ENCODE measurements at regions not wholly inside any gene's neighbourhood (a gene's known extent, or its start where the extent isn't known, plus 50 kb on each side); places are given as distances from the start of the nearest gene placed in this dataset.
"Not testable (repeated sequence)": the region's sequence is repeated elsewhere in the genome, so short reads cannot be mapped to it uniquely, and the experiment has no call there.

GRCh38 chr15:81899730-81900129 lies 146.1 kb downstream of the MEX3B start:
- no peak for DNase-seq

DNA sequence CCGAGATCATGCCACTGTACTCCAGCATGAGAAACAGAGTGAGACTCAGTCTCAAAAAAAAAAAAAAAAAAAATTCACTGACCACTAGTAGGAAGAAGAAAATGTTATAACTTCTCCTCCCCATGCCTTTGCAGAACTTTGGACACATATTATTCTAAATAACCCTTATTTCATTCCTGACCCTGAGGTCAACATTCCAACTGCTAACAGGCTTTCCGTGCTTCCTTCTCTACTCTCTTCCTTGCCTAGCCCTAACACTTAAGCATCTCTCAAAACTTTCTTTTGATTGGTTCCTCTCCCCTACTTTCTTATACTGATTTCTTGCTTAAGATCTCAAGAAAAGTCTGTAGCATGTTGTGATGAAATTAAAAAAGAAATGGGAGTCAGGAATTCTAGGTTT lies 146.8 kb downstream of the MEX3B start:
- DNase-seq, result no peak

- no peak for DNase-seq
Observed at GRCh38 chr15:81897057-81897677, 148.7 kb downstream of the MEX3B start.

GRCh38 chr15:81896356-81896755 lies 149.5 kb downstream of the MEX3B start:
- DNase-seq, result no peak

DNA sequence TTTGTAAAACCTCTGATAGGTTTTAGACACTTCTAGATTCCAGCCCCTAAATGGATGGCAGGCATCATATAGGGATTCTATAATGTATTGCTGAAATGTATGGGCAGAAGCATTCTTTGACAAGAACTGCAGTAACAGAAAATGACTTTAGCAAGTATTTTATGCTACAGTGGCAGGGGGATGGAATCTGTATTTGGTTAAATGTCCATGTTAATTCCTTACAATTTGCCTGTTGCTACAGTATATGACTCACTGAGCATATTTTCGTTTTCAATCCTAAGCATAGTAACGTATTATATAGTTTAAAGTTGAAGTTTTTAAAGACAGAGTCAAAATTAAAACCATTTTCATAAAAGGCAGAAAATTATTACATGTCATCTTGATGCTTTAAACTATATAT lies 150.1 kb downstream of the MEX3B start:
- DNase-seq, result peak; percentile 33

DNA sequence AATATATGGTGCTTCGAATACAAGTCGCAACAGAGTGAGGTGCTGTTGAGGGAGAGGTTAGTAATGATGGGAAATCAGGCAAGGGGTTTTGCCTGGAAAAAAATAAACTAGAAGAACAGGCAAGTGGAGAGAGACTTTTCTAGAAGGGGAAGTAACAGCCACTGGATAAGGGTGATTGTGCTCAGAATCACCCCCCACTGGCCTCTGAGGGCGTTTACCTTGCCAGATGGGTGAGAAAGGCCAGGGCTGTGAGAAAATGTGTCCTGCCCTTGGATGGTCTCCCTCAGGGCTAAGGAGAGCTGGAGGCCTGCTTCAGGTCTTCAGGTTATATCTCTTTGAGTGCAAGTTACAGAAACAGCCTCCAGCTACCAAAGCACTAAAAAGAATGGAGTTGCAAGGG lies 151.8 kb downstream of the MEX3B start:
- DNase-seq, result no peak

- peak; percentile 75 for DNase-seq
Observed at GRCh38 chr15:81893182-81893835, 152.5 kb downstream of the MEX3B start.

- no peak for DNase-seq
Observed at GRCh38 chr15:81890496-81890895, 155.3 kb downstream of the MEX3B start.

GRCh38 chr15:81889485-81889881 lies 156.3 kb downstream of the MEX3B start:
- DNase-seq, result no peak

GRCh38 chr15:81888748-81889484 lies 156.9 kb downstream of the MEX3B start:
- DNase-seq, result peak; percentile 75

DNA sequence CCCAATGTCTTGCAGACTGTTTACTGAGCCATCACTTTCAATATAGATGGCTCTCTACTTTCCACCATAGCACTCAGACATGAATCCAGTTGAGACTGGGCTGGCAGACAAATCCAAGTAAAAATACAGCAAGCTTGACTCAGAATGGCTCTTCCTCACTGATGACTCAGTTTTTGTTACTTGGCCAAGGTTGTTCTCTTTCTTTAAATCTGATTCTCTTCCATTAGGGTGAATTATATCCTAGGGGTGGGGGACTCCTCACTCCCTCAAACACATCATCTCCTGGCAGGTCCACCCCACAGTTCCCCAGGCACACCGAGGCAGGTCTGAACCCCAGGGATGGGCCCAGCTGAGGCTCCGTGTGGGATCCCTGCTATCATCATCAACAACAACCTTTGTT lies 157.9 kb downstream of the MEX3B start:
- no peak for DNase-seq

GRCh38 chr15:81887188-81887587 lies 158.6 kb downstream of the MEX3B start:
- not testable (repeated sequence) for DNase-seq

DNA sequence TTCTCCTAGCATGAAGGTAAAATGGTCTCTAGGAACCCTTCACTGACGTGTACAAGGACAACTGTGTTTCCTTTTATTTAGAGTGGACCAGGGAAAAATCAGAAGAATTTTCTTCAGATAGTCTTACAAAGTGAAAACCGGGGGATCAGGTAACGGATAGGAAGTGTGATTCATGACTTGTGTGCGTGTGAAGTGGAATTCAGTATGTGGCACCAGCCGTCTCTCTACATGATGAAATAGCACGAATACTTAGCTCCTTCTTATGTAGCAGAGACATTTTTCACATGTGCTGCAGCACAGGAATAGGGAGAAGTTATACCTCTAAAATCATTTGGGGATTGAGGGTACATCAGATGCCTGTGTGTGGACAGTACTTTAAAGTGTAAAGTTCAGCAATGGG lies 159.2 kb downstream of the MEX3B start:
- DNase-seq, result no peak

- no peak for DNase-seq
Observed at GRCh38 chr15:81886080-81886479, 159.7 kb downstream of the MEX3B start.

GRCh38 chr15:81885135-81885534 lies 160.7 kb downstream of the MEX3B start:
- DNase-seq, result no peak

DNA sequence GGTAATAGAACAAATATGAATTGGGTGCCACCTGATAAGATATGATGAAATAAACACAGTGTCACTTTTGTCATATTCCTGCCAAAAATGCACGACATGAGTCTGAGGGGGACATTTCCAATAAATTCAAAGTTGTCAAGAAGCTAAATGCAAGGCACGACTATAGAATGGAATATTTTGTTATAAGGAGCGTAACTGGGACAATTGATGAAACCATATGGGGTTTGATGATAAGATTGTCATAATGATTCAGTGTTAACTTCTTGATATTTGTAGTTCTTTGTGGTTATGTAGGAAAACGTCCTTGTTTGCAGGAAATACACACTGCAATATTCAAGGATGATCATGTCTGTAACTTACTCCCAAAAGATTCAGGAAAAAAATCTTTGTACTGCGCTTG lies 163.3 kb downstream of the MEX3B start:
- no peak for DNase-seq

GRCh38 chr15:81880833-81881232 lies 165.0 kb downstream of the MEX3B start:
- DNase-seq, result no peak

DNA sequence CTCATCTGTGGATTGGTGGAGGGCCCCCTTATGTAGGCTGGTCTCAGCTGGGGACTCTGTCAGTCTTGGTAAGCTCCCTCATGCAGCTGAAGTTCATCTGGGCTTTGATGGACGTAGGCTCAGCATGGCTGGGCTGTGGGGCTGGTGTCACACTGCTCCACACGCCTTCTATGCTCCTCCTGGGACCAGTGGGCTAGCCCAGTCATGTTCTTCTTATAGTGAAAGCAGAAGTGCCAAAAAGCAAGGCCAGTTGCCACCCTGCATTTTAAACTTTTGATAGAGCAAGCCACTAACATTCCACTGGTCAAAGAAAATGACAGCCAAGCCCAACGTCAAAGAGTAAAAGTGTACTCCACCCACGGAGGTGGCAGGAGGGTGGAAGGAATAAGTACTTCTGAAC lies 165.5 kb downstream of the MEX3B start:
- no peak for DNase-seq

GRCh38 chr15:81875717-81876116 lies 170.1 kb downstream of the MEX3B start:
- not testable (repeated sequence) for DNase-seq

DNA sequence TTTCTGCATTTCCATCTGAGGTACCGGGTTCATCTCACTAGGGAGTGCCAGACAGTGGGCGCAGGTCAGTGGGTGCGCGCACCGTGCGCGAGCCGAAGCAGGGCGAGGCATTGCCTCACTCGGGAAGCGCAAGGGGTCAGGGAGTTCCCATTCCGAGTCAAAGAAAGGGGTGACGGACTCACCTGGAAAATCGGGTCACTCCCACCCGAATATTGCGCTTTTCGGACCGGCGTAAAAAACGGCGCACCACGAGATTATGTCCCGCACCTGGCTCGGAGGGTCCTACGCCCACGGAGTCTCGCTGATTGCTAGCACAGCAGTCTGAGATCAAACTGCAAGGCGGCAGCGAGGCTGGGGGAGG lies 175.1 kb downstream of the MEX3B start:
- not testable (repeated sequence) for DNase-seq

DNA sequence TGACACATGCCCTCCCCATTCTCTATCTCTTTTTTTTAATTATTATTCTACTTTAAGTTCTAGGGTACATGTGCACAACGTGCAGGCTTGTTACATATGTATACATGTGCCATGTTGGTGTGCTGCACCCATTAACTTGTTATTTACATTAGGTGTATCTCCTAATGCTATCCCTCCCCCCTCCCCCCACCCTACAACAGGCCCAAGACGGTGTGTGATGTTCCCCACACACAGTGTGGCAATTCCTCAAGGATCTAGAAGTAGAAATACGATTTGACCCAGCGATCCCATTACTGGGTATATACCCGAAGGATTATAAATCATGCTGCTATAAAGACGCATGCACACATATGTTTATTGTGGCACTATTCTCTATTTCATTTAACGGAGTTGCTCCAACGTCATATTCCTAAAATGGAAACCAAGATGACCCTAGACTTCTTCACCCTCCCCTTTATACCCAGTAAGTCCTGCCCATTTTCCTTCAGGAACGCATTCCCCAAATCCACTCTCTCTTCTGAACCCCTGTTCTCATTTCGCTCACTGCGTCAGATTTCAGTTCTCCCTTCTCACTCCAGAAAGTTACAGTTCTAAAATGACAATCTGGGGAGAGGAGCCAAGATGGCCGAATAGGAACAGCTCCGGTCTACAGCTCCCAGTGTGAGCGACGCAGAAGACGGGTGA lies 175.6 kb downstream of the MEX3B start:
- not testable (repeated sequence) for DNase-seq

GRCh38 chr15:81869161-81869954 lies 176.5 kb downstream of the MEX3B start:
- peak; percentile 60 for DNase-seq

All from skin of body (tissue), 1 donor.